HG03066 (cell line): ENCODE measurements at regions not wholly inside any gene's neighbourhood (a gene's known extent, or its start where the extent isn't known, plus 50 kb on each side); places are given as distances from the start of the nearest gene placed in this dataset.
"Not testable (repeated sequence)": the region's sequence is repeated elsewhere in the genome, so short reads cannot be mapped to it uniquely, and the experiment has no call there.

Source experiments
- ATAC-seq: cut with Tn5 transposase; IDR thresholded peaks from one replicate; pipeline ENCODE4 v1.9.1; 2021; ENCODE audit warnings: low read depth; ENCODE audit not compliant: unreplicated experiment

DNA sequence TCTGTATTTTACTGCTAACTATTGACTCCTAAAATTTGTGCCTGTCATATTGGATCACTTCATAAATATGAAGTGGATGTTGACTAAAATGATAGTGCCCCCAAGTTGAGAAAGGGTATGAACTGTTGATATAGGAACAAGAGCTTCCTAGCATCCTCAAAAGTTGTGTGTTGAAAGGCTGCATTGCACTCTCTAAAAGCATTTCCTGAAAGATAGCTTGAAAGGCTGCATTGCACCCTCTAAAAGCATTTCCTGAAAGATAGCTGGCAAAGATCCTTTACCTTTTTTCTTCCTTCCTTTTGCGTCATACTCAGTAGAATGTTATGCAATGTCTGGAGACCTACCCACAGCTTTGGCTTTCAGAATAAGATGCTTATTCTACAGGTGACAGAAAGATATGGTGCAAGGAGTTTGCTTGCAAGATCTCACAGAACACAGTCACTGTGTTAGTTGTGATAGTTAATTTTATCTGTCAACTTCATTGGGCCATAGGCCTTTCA, 274.6 kb upstream of the GALNTL6 start:
- ATAC-seq, result no peak

DNA sequence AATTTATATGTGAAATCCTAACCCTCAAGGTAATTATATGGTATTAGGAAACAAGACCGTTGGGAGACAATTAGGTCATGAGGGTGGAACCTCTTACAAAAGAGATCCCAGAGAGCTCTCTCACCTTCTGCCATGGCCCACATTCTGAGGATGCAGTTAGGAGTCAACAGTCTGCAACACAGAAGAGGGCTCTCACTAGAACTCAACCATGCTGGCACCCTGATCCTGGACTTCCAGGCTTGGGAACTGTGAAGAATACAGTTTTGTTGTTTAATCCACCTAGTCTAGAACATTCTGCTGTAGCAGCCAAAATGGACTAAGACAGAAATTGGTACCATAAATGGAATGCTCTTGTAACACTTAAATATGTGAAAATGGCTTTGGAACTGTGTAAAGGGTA, 278.8 kb upstream of the GALNTL6 start:
- ATAC-seq, result no peak

DNA sequence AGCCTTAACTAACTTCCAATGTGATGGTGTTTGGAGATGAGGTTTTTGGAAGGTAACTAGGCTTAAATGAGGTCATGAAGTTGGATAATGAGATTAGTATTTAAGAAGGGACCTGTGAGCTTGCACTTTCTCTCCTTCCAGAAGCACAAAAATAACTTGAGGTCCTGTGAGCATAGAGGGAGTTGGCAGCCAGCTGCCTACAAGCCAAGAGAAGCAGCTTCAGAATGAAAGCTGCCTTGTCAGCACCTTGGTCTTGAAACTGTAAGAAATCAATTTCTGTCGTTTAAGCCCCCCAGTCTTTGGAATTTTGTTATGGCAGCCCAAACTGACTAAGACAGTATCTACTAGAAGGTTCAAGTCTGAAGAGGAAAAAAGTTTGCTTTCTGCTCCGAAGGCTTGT, 280.2 kb upstream of the GALNTL6 start:
- ATAC-seq, result no peak

DNA sequence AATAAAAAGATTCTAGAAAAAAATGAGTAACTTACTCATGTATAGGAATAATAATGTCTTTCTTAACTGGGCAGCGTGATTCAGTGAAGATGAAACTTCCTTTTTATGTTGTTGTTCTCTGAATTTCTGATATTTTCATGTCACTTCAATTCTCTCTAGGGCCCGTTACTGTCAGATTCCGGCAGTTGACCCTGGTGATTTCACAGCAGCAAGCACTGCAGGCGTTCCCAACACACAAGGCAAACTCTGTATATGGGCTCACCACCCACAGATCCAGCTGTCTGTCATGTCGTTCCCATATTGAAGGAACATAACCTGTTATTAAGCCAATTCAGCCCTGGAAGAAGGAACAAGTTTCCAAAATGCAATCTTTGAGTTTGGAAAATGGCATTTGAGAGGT, 288.3 kb upstream of the GALNTL6 start:
- ATAC-seq, result no peak

DNA sequence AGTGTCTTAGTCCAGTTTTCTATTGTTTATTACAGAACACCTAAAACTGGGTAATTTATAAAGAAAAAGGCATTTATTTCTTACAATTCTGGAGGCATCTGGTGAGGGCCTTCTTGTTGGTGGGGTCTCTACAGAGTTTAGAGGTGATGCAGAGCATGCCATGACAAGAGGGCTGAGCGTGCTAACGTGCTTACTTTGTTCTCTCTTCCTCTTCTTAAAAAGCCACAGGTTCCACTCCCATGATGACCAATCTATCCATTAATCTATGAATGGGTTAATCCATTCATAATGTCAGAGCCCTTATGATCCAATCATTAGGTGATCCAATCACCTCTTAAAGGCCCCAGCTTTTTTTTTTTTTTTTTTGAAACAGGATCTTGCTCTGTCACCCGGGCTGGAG, 291.5 kb upstream of the GALNTL6 start:
- ATAC-seq, result no peak

DNA sequence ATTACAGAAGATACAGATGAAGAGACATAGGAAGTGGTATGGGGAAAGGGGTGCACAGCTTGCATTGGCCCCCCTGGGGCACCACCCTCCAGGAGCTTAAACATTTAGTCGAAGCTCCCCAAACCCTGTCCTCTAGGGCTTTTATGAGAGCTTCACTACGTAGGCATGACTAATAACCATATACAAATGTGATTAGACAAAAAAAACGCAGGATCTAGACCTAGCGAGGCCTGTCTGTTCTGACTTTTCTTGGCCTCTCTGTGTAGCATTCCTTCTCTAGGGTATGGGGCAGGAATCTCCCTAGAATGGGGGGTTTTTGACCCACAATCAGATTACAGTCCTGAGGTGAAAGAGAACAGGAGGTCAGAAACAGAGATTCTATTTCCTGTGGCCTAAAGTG, 293.7 kb upstream of the GALNTL6 start:
- ATAC-seq, result no peak

DNA sequence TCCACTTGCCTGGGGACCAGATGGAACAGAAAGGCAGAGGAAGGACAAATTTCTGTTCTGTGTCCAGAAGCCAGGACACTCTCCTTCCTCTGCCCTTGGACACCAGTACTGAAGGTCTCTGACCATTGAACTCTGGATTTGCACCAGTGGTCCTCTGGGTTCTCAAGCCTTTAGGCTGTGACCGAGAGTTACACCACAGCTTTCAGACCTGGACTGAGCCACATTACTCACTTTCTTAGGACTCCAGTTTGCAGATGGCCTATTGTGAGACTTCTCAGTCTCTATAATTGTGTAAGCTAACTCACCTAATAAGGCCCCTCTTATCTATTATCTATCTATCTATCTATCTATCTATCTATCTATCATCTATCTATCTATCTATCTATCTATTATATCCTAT, 295.3 kb upstream of the GALNTL6 start:
- no peak for ATAC-seq

DNA sequence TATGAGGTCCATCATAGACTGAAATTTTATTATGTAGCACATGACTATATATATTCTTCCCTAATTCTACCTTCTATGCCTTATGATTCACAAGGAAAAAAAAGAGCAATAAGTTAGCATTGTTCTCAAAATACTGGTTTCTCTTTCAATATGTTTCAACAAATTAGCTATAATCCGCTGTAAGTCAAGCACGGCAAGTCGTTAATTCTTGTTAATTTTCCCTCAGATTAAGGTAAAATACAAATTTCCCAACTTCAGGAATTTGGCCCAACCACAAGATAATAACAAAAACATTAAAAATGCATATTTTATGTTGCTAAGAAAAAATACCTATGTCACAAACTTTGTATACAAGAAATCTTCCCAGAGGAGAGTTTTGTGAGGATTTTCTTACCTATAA, 296.5 kb upstream of the GALNTL6 start:
- ATAC-seq, result no peak

DNA sequence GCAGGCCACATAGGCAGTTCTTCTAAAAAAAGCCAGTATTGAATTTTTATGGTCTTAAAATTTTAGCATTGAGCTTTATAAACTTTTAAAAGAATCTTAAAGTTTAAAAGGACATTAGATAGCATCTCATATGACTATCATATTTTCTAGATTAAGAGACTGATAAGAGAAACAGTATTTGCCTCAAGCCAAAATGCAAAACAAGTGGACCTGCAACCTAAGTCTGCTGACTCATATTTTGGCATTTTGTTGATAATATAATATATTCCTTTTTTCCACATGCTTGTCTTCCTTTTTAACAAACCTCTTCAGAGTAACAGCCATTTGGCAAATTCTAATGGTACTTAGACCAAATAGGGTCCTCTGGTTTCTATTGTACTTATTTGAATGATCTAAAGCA, 328.5 kb upstream of the GALNTL6 start:
- no peak for ATAC-seq

DNA sequence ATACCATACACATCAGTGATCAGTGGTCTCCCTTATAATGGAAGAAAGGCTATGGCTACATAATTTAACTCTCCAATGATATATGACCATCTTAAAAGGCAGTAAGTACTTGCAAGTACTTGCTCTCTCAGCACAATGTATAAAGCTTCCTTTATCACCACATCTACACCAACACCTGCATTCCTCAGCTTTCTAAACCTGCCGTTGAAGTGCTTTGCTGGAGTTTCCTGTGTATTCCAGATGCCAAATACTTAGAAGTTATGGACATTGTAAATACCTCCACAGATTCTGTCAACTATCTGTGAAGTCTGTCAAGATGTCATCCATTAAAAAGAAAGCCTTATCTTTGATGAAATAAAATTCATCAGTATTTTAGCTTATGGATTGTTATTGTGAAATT, 335.0 kb upstream of the GALNTL6 start:
- no peak for ATAC-seq

DNA sequence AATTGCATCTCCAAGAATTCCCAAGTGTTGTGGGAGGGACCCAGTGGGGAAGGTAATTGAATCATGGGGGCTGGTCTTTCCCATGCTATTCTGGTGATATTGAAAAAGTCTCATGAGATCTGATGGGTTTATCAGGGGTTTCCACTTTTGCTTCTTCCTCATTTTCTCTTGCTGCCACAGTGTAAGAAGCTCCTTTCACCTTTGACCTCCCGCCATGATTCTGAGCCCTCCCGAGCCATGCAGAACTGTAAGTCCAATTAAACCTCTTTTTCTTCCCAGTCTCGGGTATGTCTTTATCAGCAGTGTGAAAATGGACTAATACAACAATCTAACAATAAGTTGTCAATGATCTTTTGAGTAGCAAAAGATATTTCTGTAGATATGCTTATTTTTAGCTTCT, 338.1 kb upstream of the GALNTL6 start:
- ATAC-seq, result not testable (repeated sequence)

DNA sequence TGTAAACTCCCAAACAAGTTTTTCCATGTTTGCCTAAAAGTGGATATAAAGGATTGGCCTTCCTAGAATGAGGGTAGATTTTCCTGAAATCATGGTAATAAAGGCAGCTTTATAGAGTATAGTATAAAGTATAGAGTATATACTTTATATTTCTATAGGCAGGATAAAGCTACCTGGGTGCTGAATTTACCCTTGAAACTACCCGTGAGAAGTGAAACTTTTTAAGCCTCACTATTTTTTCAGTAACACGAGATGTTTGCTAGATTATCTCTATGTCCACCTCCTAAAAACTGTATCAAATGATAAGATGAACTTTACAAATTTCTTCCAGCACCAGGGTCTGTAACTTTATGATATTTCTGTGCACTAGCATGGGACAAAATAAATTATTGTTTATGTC, 340.0 kb upstream of the GALNTL6 start:
- ATAC-seq, result no peak

DNA sequence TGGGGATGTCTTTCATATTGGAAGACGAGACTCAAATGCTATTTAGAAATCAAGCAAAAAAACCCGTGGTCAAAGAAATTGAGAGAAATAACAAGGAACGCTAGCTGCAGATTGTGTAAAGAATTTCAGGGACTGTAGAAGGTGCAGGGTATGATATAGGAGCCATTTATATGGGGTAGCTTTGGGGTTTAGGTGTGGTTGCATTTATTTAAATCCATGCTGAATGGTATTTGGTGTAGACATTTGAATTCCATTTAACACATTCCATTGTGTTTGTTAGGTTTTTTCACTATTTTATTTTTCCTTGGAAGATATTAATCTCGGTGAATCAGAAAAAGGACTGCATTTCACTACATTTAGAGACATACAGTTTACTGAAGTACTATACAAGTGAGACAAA, 341.0 kb upstream of the GALNTL6 start:
- no peak for ATAC-seq

DNA sequence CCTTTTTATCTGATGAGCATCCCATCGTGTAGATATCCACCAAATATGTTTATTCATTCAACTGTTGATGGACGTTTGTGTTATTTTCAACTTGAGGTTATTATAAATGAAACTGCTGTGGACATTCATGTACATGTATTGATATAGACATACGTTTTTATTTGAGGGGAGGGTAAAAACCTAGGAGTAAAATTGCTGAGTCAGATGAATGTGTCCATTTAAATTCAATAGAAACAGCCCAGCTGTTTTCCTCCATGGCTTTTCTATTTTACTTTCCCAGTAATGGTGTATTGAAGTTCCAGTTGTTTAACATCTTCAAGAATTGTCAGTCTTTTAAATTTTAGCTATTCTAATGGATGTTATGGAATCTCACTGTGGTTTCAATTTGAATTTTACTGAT, 348.7 kb upstream of the GALNTL6 start:
- ATAC-seq, result no peak

DNA sequence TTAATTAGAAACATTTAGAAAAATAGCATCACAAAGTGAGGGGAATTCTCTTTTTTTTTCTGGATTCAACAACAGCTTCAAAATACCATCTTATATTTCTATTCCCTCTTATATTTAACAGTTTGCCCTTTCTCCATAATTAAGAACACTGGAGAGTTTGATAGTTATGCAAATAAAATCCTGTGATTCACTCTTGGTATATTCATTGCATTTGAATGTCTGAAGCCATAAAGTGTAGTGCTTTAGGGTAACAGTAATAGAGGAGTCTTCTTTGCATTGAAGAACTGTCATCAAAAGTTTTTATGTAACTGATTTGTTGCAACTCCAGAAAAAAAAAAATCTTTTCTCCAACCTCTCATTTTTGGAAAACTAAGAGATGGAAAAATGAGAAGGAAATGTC, 352.0 kb upstream of the GALNTL6 start:
- no peak for ATAC-seq

DNA sequence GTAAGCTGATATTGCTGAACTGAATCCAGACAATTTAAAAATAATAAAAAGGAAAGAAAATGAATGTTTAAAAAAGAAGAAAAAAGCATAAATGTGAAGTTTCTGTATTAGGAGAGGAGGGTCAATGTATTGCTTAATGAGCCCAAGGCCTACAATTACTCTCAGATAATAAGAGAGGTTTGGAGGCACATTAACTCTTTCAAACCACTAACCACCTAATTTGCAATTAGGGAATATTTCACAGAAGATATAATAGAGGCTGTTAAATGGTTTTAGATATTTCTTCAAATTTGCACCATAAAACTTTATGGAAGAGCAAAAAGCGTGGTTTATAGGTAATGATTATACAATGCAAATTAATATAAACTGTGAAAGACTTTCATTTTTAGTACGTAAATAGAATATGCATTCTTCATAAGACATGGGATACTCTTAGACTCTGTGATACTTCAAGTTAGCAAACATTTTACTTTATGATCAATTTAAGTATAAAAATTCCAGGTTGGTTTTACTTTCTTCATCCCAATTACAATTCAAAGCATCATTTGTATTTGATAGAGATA, 364.2 kb upstream of the GALNTL6 start:
- ATAC-seq, result no peak

DNA sequence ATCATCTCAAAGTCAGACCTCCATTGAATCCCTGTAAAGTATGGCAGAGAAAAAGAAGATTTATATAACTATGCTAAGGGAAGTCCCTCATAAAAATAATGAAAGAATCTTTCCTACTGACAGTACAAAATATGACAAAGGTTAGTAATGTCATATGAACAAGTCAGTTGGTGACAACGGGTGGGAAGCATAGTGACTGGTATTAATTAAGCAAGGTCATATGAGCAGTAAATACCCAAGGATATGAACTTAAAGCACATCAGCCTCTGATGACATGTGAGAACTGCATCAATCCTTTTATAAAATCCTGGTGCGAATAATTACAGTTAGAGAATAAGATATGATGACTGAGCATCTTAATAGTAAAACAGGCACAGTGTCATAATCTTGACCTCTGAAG, 364.8 kb upstream of the GALNTL6 start:
- no peak for ATAC-seq

DNA sequence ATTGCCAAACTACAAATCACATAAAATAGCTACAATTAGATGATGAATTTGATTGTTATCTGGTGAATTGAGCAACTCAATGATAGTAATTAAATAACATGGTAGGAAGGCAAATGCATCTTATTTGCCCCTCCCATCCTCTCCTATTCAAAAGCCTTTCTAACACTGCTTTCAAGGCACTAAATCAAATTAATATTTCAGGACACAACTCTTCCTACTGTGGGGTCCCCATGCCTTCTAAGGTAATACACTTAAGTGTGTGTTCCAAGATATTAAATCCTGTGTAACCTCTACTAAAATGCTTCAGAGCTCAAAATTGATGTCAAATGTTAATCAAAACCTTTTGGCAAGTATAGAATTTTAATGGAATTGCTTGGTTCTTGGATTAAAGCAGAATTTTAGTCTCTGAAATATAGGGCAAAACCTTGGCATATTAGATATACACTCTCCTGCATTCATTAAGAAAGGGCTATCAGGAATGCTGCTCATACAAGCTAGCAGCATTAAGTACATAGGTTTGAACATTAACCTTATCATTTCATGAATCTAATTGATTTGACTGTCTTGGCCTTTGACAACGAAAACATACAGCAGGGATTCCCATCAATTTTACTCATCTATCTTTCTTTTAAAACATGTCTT, 371.8 kb upstream of the GALNTL6 start:
- ATAC-seq, result no peak

DNA sequence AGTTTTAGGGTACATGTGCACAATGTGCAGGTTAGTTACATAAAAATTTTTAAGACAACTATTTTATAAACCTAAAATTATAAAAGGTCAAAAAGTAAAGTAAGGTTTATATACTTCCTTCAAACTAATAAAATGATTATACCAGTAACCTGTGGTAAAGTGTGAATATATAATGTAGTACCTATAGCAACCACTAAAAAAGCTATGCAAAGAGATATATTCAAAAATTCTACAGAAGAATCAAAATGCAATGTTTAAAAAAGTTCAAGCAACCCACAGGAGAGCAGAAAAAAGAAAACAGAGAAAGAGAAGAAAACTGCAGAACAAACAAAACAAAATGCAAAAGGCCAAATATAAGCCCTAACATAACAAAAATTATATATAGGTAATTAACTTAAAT, 379.5 kb upstream of the GALNTL6 start:
- no peak for ATAC-seq

DNA sequence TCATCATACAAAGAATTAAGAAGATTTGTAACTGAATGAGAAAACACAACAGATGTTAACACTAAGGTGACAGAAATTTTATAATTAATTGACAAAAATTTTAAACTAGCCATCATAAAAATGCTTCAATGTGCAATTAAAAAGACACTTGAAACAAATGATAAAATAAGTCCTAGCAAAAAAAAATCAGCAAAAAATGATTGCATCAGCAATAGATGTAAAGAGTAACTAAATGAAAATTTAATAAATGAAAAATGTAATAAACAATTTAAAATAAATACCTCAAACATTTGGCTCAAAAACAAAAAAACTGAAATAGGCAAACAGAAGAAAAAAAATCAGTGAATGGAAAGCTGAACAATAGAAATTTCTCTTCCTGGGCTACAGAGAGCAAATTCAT, 380.7 kb upstream of the GALNTL6 start:
- no peak for ATAC-seq

DNA sequence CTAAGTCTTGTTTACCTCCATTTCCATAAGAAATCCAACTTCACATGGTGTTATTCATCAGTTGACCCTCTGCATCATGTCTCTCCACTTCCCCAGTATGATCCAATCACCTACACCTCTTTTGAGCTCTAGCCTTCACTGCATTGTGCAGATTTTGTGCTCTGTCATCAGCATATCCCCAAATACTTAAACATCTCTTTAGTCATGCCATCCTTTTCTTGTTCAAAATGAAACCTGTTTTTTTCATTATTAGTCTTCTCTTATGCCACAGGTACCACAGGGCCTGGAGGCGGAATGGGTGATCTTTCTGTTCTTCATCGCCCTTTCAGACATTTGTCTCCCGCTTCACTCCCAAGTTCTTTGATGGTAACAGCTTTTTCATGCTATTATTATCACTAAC, 382.7 kb upstream of the GALNTL6 start:
- ATAC-seq, result no peak

DNA sequence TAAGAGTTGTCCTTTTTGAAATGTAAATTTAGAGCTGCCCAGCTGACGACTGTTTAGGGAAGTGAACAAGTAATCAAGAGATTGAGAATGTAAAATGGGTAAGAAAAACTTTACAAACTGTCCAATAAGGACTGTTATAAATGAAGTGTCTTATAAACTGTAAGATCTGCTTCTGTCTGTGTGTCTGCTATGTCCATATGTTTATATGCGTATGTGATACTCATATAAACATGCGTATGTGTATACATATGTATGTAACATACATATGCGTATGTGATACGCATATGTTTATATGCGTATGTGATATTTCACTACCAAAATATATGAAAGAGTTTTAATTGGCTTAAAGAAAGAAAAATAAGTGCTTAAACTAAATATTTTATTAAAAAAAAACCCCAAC, 416.0 kb upstream of the GALNTL6 start:
- ATAC-seq, result no peak

DNA sequence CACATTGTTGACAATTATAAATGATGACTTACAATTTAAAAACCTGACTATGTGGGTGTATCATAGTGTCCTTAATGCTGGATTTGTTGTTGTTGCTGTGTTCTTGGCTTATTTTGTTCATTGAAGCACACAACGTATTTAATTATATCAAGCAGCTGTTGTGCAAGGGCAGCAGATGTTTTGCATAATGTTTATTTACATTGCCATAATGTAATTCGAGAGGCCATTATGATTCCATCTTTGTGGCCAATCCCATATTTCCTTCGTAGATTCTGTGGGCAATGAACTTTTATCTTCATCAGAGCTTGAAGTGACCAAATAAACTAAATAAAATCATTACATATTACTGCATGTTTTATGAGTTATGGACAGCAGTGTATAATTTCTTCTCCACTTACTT, 422.6 kb upstream of the GALNTL6 start:
- ATAC-seq, result no peak
